Skeletal muscle tissue (tissue), 3 donors: ENCODE measurements at regions not wholly inside any gene's neighbourhood (a gene's known extent, or its start where the extent isn't known, plus 50 kb on each side); places are given as distances from the start of the nearest gene placed in this dataset.

ENCODE experiments used
- H3K27ac ChIP-seq: one replicate; pipeline ENCODE4 v1.7.0; 2013; ENCODE audit warnings: mild to moderate bottlenecking, low read depth, low read length, inconsistent platforms
- H3K27me3 ChIP-seq, 3 donors: one replicate each; pipeline ENCODE4 v1.7.0; 2013; ENCODE audit warnings: low read length in 3 of 3; ENCODE audit not compliant: control insufficient read depth in 3 of 3, insufficient read depth in 3 of 3
- H3K36me3 ChIP-seq, 3 donors: one replicate each; pipeline ENCODE4 v1.7.0; 2013; ENCODE audit warnings: low read length in 3 of 3; ENCODE audit not compliant: control insufficient read depth in 3 of 3, insufficient read depth in 3 of 3
- H3K4me1 ChIP-seq, 3 donors: one replicate each; pipeline ENCODE4 v1.7.0; 2013; ENCODE audit warnings: low read length in 3 of 3, mild to moderate bottlenecking in 3 of 3; ENCODE audit not compliant: control insufficient read depth in 3 of 3, insufficient read depth in 3 of 3
- H3K4me3 ChIP-seq, 3 donors: one replicate each; pipeline ENCODE4 v1.7.0; 2013; ENCODE audit warnings: low read length in 3 of 3
- H3K9ac ChIP-seq, 3 donors: one replicate each; pipeline ENCODE4 v1.7.0; 2013; ENCODE audit warnings: low read length in 3 of 3, mild to moderate bottlenecking in 3 of 3, moderate library complexity in 2 of 3, low read depth in 1 of 3
- H3K9me3 ChIP-seq, 3 donors: one replicate each; pipeline ENCODE4 v1.7.0; 2013; ENCODE audit warnings: low read length in 3 of 3; ENCODE audit not compliant: control insufficient read depth in 3 of 3
- donor health status: Osteomylitis.

DNA sequence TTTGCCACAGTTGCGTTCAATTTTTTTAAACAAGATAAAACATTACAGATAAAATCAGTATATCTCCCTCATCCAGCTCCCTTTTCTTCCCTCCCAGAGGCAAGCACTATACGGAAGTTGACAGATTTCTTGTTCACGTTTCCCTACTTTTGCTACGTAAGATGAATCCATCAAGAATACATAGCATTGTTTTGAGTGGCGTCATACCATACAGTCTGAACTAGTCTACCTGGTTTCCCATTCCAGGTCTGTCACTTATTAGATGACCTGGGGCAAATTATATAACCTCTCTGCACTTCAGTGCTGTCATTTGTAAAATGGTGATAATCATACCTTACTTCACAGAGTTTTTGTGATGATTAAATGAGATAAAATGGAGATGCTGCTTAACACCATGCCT lies 184.3 kb upstream of the SOX4 start:
- H3K4me3 ChIP-seq, result no peak overlapping the region
- no peak overlapping the region for H3K27ac ChIP-seq
- no peaks in the 10 kb centered on the region for H3K27me3 ChIP-seq
- no peak overlapping the region for H3K9ac ChIP-seq
- H3K36me3 ChIP-seq, result no peaks in the 10 kb centered on the region
- peaks cover 0 to 2% (median 0%) of the 10 kb centered on the region in 3 donors for H3K9me3 ChIP-seq
- no peaks in the 10 kb centered on the region for H3K4me1 ChIP-seq

DNA sequence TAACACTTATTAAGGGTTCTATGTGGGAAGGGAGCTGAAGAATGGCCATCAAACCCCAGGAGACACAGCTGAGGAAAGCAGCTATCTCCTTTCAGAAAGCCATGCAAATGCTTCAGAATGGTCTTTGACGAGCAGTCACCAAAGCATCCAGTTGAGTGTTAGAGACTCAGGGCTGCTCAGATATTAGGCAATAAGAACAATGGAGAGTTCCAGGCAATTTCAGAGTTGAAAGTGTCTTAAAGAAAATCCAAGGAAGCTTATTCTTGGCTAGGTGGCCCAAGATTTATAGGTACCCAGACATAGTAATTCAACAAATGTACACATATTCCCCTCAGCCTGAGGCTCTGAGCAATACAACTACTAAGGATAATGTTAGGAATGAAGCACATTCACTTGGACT lies 180.1 kb upstream of the SOX4 start:
- no peak overlapping the region for H3K4me3 ChIP-seq
- H3K9me3 ChIP-seq, result peaks cover 0 to 2% (median 0%) of the 10 kb centered on the region in 3 donors
- no peaks in the 10 kb centered on the region for H3K27me3 ChIP-seq

DNA sequence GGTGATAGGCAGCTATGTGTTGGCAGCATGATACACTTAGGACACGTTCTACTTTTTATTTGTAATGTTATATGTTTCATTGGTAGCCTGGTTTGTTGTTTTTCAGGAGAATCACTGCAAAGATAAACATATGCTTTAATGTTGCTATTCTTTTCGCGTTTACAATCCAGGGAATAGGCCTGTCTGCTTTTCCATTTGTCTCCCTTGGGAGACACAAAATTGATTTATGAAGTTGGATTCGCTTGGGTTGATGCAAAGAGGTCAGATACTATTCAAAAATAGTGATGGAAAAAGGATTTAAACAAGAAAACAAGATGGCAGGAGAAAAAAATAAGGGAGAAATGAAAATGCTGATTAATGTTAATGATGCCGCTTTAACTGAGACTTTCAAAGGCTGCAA lies 179.5 kb upstream of the SOX4 start:
- Histone ChIP-seq H3K4me3 (no peak overlapping the region), H3K4me1 (no peaks in the 10 kb centered on the region), H3K9me3 (peaks cover 0 to 2% (median 0%) of the 10 kb centered on the region in 3 donors), H3K9ac (no peak overlapping the region), H3K27ac (no peak overlapping the region), H3K36me3 (no peaks in the 10 kb centered on the region), H3K27me3 (no peaks in the 10 kb centered on the region)

More for the DNA sequence above, 180.1 kb upstream of the SOX4 start:
- Histone ChIP-seq H3K27ac (no peak overlapping the region), H3K9ac (no peak overlapping the region), H3K36me3 (no peaks in the 10 kb centered on the region), H3K4me1 (no peaks in the 10 kb centered on the region)

DNA sequence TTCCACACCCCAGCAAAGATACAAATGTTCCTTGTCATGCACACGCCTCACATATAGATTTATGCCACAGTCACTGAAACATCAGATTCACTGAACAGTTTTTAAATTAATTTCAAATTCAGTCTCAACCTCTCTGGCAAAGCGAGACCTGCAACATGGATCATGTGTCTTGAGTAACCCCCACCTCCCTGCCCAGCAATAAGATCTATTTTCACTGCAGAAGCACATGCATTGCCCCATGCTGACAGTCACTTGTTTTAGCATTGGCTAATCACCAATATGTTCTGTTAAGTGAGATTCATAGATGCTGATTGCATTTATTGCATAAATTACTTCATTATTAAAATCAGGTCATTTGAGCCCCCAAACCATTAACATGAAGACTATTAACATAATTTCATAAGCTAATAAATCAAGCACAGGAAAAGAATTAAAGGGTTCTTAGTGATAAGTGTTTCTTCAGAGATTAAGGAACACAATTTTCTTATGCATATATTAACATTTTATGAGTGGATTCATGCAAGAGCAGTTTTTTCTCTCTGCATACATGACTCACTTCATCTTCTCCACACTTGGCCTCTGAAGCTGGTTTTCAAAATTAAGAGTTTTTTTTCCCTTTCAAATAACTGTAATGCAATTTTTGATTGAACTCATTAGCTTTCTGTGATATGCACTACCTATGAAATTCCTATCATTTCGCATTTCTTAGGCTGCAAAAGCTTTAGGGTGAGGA lies 173.2 kb upstream of the SOX4 start:
- H3K9ac ChIP-seq, result no peak overlapping the region
- H3K27me3 ChIP-seq, result no peaks in the 10 kb centered on the region
- no peaks in the 10 kb centered on the region for H3K9me3 ChIP-seq
- no peak overlapping the region for H3K27ac ChIP-seq
- H3K36me3 ChIP-seq, result no peaks in the 10 kb centered on the region
- no peak overlapping the region for H3K4me3 ChIP-seq
- no peaks in the 10 kb centered on the region for H3K4me1 ChIP-seq

DNA sequence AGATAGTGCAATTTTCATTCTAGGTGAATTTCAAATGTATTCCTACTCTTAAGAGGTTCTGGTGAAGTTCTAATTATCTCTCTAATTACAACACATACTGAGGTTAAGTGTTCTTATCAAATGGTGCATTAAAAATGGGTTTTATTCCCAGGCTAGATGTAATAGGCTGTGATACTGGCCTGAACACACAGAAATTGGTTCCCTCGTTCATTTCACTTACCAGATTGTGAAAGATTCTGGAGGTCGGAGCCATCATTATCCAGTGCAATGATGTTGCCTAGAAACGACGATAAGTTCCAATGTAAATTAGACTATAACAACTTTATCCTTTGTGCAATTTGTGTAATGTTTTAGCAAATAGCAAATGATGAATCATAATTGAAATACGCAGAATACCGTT lies 172.6 kb upstream of the SOX4 start:
- H3K4me3 ChIP-seq, result no peak overlapping the region
- H3K27me3 ChIP-seq, result no peaks in the 10 kb centered on the region
- no peaks in the 10 kb centered on the region for H3K4me1 ChIP-seq
- no peaks in the 10 kb centered on the region for H3K36me3 ChIP-seq
- no peak overlapping the region for H3K9ac ChIP-seq
- H3K9me3 ChIP-seq, result no peaks in the 10 kb centered on the region
- H3K27ac ChIP-seq, result no peak overlapping the region

DNA sequence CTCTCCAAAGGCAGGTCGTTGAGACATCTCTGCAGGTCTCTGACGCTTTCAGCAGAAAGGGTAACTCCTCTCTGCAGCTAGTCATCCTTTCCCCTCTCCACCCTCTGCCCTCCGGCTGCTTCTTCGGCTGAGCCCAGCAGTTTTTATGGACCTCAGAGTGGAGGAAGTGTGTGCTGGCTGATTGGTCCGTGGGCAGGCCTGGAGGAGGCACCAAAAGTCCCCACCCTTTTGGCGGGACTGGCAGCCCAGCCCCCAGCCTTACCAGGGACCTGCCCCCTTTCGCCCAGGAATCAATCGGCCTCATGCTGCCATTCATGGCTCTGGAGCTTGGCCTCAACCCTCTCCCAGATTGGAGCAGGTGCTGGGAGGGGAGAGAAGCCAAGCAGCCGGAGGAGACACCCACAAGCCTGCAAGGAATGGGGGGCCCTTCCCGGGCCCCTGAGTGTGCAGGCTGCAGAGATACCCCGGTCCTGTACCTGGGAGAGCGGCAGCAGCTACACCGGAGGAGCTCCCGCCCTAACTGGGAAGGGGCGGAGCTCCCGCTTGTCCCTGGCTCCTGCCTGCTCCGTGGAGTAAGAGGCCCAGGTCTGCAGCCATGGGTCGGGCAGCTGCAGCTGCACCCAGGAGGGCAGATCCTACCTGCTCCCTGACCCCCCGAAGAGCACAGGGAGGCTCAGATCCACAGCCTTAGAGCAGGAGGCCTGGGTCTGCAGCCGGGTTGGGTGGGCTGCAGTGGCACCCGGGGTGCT lies 170.3 kb upstream of the SOX4 start:
- peaks cover 0 to 3% (median 0%) of the 10 kb centered on the region in 3 donors for H3K4me1 ChIP-seq
- H3K27me3 ChIP-seq, result no peaks in the 10 kb centered on the region
- H3K4me3 ChIP-seq, result no peak overlapping the region
- H3K9me3 ChIP-seq, result no peaks in the 10 kb centered on the region
- no peak overlapping the region for H3K27ac ChIP-seq
- no peaks in the 10 kb centered on the region for H3K36me3 ChIP-seq
- H3K9ac ChIP-seq, result no peak overlapping the region

DNA sequence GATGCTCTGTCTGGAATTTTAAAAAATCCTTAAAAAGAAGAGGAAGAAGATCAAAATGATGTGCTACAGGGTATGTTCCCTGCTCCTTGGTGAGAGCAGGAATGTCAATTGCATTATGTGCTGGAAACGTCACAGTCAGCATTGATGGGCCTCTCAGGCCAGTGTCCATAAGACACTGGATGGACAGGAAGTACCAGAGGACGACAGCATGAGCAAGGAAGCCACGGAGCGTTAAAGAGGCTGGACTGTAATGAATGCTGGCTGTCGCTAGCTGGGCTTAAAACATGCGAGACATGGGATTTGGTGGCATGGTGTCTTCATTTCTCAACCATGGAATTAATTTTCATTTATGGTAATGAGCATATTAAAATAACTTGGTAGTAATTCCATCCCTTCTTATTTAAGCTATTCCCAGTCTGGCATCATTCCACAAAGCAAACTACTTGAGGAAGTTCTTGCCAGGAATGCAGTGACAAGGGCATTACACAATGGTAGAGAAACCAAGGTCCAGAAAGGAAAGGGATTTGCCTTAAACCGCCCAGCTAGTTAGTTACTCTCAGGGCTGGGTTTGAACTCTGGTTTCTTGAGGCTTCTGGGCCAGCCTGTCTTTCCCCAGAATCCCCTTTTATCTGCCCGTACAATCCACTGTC lies 166.6 kb upstream of the SOX4 start:
- H3K9ac ChIP-seq, result no peak overlapping the region
- no peak overlapping the region for H3K27ac ChIP-seq

DNA sequence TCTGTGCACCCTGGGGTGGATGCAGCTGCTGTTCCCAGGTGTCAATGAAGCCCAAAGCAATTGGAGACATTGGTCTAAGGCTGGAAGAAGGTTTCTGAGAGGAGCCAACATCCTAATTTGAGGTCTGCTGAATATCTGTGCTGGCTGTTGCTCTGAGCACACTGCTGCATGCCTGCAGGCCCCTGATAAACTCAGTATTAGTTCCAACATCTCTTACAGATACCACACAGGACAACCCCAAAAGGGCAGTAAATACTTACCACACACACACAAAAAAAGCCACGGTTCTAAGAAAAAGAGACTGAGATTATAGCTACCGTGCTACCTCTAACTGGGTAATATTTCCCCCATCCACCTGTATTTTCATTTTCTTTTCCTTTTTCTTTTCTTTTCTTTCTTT lies 164.3 kb upstream of the SOX4 start:
- Histone ChIP-seq H3K27me3 (no peaks in the 10 kb centered on the region), H3K4me3 (no peak overlapping the region), H3K9ac (no peak overlapping the region), H3K4me1 (peaks cover 0 to 6% (median 3%) of the 10 kb centered on the region in 3 donors), H3K9me3 (no peaks in the 10 kb centered on the region), H3K27ac (no peak overlapping the region), H3K36me3 (no peaks in the 10 kb centered on the region)

More for the DNA sequence above, 166.6 kb upstream of the SOX4 start:
- peaks cover 0 to 3% (median 0%) of the 10 kb centered on the region in 3 donors for H3K4me1 ChIP-seq
- no peaks in the 10 kb centered on the region for H3K36me3 ChIP-seq
- H3K4me3 ChIP-seq, result no peak overlapping the region
- H3K9me3 ChIP-seq, result no peaks in the 10 kb centered on the region
- H3K27me3 ChIP-seq, result no peaks in the 10 kb centered on the region

DNA sequence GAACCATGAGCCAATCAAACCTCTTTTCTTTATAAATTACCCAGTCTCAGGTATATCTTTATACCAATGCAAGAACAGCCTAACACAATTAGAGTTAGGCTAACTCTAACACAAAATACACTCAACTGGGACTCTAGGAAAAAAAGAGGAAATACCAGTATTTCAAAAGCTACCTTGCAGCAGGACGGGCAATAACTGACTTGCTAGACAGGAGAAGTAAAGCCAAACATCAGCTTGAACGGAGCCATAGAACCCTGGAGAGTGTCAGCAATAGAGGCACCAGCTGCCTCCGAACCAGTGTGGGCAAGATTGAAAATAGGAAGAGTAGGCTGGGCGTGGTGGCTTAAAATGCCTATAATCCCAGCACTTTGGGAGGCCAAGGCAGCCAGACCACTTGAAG lies 162.0 kb upstream of the SOX4 start:
- peaks cover 0 to 6% (median 3%) of the 10 kb centered on the region in 3 donors for H3K4me1 ChIP-seq
- no peaks in the 10 kb centered on the region for H3K27me3 ChIP-seq
- no peak overlapping the region for H3K4me3 ChIP-seq
- H3K9me3 ChIP-seq, result no peaks in the 10 kb centered on the region
- no peaks in the 10 kb centered on the region for H3K36me3 ChIP-seq
- H3K9ac ChIP-seq, result no peak overlapping the region
- H3K27ac ChIP-seq, result no peak overlapping the region

DNA sequence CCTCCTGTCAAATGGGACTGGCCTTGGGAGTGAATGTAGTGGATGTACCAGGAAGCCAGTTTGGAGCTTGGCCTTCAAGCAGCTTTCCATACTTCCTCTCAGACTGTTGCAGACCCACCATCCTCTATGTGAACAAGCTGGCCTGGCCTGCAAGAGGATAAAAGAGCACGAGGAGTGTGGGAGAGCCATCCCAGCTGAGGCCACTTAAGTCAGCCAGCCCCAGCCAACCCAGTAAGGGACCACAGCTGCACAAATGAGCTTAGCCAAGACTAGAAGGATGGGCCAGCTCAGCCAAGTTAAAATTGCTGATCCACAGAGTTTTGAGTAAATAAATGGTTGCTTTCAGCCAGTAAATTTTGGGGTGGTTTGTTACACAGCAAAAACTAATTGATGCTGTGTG lies 156.9 kb upstream of the SOX4 start:
- peaks cover 2 to 20% (median 5%) of the 10 kb centered on the region in 3 donors for H3K4me1 ChIP-seq
- H3K36me3 ChIP-seq, result no peaks in the 10 kb centered on the region
- no peaks in the 10 kb centered on the region for H3K9me3 ChIP-seq
- H3K4me3 ChIP-seq, result no peak overlapping the region
- H3K27ac ChIP-seq, result no peak overlapping the region
- H3K9ac ChIP-seq, result no peak overlapping the region
- H3K27me3 ChIP-seq, result no peaks in the 10 kb centered on the region
